ENCODE measurements at regions not wholly inside any gene's neighbourhood (a gene's known extent, or its start where the extent isn't known, plus 50 kb on each side); places are given as distances from the start of the nearest gene placed in this dataset.

- no peaks in the 10 kb centered on the region for H3K4me1 ChIP-seq (ENCODE audit: control insufficient read depth, insufficient read depth, low read length)
- no peak overlapping the region for H3K4me3 ChIP-seq (ENCODE audit: low read length)
- no peak overlapping the region for H3K27ac ChIP-seq (ENCODE audit: low read length)
- H3K36me3 ChIP-seq (ENCODE audit: control insufficient read depth, insufficient read depth, low read length) = no peaks in the 10 kb centered on the region
- no CpG with 5 or more reads among the region's 1 CpG for WGBS (ENCODE audit: insufficient coverage)
- no peaks in the 10 kb centered on the region for H3K9me3 ChIP-seq (replicated peaks; ENCODE audit: control insufficient read depth, low read depth, low read length)
- DNase-seq = no peak
- no peaks in the 10 kb centered on the region for H3K27me3 ChIP-seq (ENCODE audit: control insufficient read depth, insufficient read depth, low read length)
These were observed 50.9 kb upstream of the FAM241A start for GRCh38 chr4:112094330-112094729.
